Activated CD8-positive, alpha-beta T cell treated with anti-CD3 and anti-CD28 coated beads for 36 hours (primary cell): ENCODE measurements at regions not wholly inside any gene's neighbourhood (a gene's known extent, or its start where the extent isn't known, plus 50 kb on each side); places are given as distances from the start of the nearest gene placed in this dataset.

Experiments used
- ATAC-seq: fragments of 200-7000 bp; cut with Tn5 transposase; one replicate; pipeline ENCODE4 v1.10.0; 2021; ENCODE audit warnings: mild to moderate bottlenecking, moderate library complexity
- CTCF ChIA-PET: fragments of 350-600 bp; sonication (Branson Sonifier 250); formaldehyde crosslinking; loops from one replicate; lab custom pipeline; 2021; ENCODE audit warnings: antibody characterized with exemption; lab: Charles Lee
- POLR2A ChIA-PET: fragments of 350-600 bp; sonication (Branson Sonifier 250); formaldehyde crosslinking; loops from one replicate; lab custom pipeline; 2021; ENCODE audit warnings: antibody characterized with exemption; lab: Charles Lee
- DNase-seq: peaks from one replicate; pipeline ENCODE4 v3.0.0-alpha.2; 2020
- H3K27ac Mint-ChIP-seq: one replicate; pipeline ENCODE4 v1.8.0; 2021; ENCODE audit warnings: mild to moderate bottlenecking, mixed read lengths
- H3K27me3 Mint-ChIP-seq: one replicate; pipeline ENCODE4 v1.8.0; 2021; ENCODE audit warnings: mixed read lengths
- H3K36me3 Mint-ChIP-seq: one replicate; pipeline ENCODE4 v1.8.0; 2021; ENCODE audit warnings: low read depth, mixed read lengths
- H3K4me1 Mint-ChIP-seq: one replicate; pipeline ENCODE4 v1.8.0; 2021; ENCODE audit warnings: low read depth, mixed read lengths
- H3K4me3 Mint-ChIP-seq: one replicate; pipeline ENCODE4 v1.8.0; 2021; ENCODE audit warnings: mild to moderate bottlenecking, moderate library complexity, mixed read lengths
- H3K9me3 Mint-ChIP-seq: one replicate; pipeline ENCODE4 v1.8.0; 2021; ENCODE audit warnings: mixed read lengths
- intact Hi-C: fragments of 100-400 bp; cut with micrococcal nuclease; formaldehyde crosslinking; loops from one replicate; pipeline ENCODE4 v1.10.0; 2022
- TF ChIP-seq, protein P1 (sequence below): fragments of 200-600 bp; IDR thresholded peaks from one replicate; pipeline ENCODE4 v1.8.0; 2022; ENCODE audit warnings: antibody characterized with exemption, mild to moderate bottlenecking

GRCh38 chr5:125262782-125263181, 516.3 kb upstream of the ZNF608 start:
- H3K36me3 Mint-ChIP-seq, result no peaks in the 10 kb centered on the region
- no peak overlapping the region for H3K27ac Mint-ChIP-seq
- no peaks in the 10 kb centered on the region for H3K9me3 Mint-ChIP-seq
- no peaks in the 10 kb centered on the region for H3K27me3 Mint-ChIP-seq
- TF ChIP-seq, protein P1, sequence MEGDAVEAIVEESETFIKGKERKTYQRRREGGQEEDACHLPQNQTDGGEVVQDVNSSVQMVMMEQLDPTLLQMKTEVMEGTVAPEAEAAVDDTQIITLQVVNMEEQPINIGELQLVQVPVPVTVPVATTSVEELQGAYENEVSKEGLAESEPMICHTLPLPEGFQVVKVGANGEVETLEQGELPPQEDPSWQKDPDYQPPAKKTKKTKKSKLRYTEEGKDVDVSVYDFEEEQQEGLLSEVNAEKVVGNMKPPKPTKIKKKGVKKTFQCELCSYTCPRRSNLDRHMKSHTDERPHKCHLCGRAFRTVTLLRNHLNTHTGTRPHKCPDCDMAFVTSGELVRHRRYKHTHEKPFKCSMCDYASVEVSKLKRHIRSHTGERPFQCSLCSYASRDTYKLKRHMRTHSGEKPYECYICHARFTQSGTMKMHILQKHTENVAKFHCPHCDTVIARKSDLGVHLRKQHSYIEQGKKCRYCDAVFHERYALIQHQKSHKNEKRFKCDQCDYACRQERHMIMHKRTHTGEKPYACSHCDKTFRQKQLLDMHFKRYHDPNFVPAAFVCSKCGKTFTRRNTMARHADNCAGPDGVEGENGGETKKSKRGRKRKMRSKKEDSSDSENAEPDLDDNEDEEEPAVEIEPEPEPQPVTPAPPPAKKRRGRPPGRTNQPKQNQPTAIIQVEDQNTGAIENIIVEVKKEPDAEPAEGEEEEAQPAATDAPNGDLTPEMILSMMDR, result no peak
- ChIA-PET POLR2A (no interaction called here), CTCF (no interaction called here)
- no peak for ATAC-seq
- intact Hi-C loops, result no loop called here
- no peaks in the 10 kb centered on the region for H3K4me1 Mint-ChIP-seq
- DNase-seq, result no peak
- H3K4me3 Mint-ChIP-seq, result no peak overlapping the region

- intact Hi-C loops, result no loop called here
- Mint-ChIP-seq H3K27me3 (no peaks in the 10 kb centered on the region), H3K27ac (no peak overlapping the region), H3K9me3 (no peaks in the 10 kb centered on the region), H3K4me1 (no peaks in the 10 kb centered on the region), H3K36me3 (no peaks in the 10 kb centered on the region), H3K4me3 (no peak overlapping the region)
- TF ChIP-seq, protein P1, result no peak
- ChIA-PET CTCF (no interaction called here), POLR2A (no interaction called here)
- ATAC-seq (no peak), DNase-seq (no peak)
These were observed 516.9 kb upstream of the ZNF608 start for GRCh38 chr5:125263356-125263755.

GRCh38 chr5:125266106-125266505, 519.7 kb upstream of the ZNF608 start:
- Mint-ChIP-seq H3K4me3 (no peak overlapping the region), H3K9me3 (no peaks in the 10 kb centered on the region), H3K36me3 (no peaks in the 10 kb centered on the region), H3K27ac (no peak overlapping the region), H3K27me3 (no peaks in the 10 kb centered on the region), H3K4me1 (no peaks in the 10 kb centered on the region)
- intact Hi-C loops, result no loop called here
- POLR2A ChIA-PET, result no interaction called here
- TF ChIP-seq, protein P1, result no peak
- DNase-seq, result no peak
- no peak for ATAC-seq
- CTCF ChIA-PET, result no interaction called here

- ChIA-PET POLR2A (no interaction called here), CTCF (no interaction called here)
- no peak for DNase-seq
- no peak overlapping the region for H3K4me3 Mint-ChIP-seq
- H3K4me1 Mint-ChIP-seq, result no peaks in the 10 kb centered on the region
- no peak for ATAC-seq
- no peak overlapping the region for H3K27ac Mint-ChIP-seq
- TF ChIP-seq, protein P1, result no peak
- no peaks in the 10 kb centered on the region for H3K27me3 Mint-ChIP-seq
- no peaks in the 10 kb centered on the region for H3K9me3 Mint-ChIP-seq
- intact Hi-C loops, result no loop called here
- no peaks in the 10 kb centered on the region for H3K36me3 Mint-ChIP-seq
These were observed 521.3 kb upstream of the ZNF608 start for GRCh38 chr5:125267636-125268248.

DNA sequence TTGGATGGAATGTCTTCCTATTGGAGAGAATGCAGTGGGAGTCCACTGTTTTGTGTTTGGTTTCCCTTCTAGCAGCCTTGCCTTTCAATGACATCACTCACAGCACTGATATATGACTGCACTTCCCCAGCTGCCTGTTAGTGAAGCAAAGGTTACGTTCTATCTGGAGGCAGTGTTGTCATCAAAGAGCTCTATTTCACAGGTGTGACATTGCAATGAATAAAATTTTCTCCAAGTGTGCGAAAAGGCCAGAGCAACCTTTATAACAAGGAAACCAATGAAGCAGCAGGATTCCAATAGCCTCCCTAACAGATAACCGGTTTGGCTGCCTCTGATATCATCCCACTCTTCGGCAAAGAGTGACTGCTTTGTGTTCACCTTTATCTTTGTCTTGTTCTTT, 523.5 kb upstream of the ZNF608 start:
- no peak overlapping the region for H3K27ac Mint-ChIP-seq
- peaks cover 1% of the 10 kb centered on the region for H3K9me3 Mint-ChIP-seq
- TF ChIP-seq, protein P1, result no peak
- no peaks in the 10 kb centered on the region for H3K27me3 Mint-ChIP-seq
- H3K4me1 Mint-ChIP-seq, result no peaks in the 10 kb centered on the region
- ATAC-seq (no peak), DNase-seq (no peak)
- no peaks in the 10 kb centered on the region for H3K36me3 Mint-ChIP-seq
- ChIA-PET CTCF (no interaction called here), POLR2A (no interaction called here)
- H3K4me3 Mint-ChIP-seq, result no peak overlapping the region
- intact Hi-C loops, result no loop called here
